G401 (cell line): ENCODE measurements at regions not wholly inside any gene's neighbourhood (a gene's known extent, or its start where the extent isn't known, plus 50 kb on each side); places are given as distances from the start of the nearest gene placed in this dataset.
"Not testable (repeated sequence)": the region's sequence is repeated elsewhere in the genome, so short reads cannot be mapped to it uniquely, and the experiment has no call there.

ENCODE experiments used
- DNase-seq: peaks from one replicate; pipeline ENCODE4 v3.0.0-alpha.2; 2015; ENCODE audit warnings: low spot score
- in situ Hi-C: cut with HindIII; loops from 2 replicates; pipeline ENCODE4 v1.10.0; 2016; ENCODE audit warnings: low sequenced_read_pairs, mixed read lengths

DNA sequence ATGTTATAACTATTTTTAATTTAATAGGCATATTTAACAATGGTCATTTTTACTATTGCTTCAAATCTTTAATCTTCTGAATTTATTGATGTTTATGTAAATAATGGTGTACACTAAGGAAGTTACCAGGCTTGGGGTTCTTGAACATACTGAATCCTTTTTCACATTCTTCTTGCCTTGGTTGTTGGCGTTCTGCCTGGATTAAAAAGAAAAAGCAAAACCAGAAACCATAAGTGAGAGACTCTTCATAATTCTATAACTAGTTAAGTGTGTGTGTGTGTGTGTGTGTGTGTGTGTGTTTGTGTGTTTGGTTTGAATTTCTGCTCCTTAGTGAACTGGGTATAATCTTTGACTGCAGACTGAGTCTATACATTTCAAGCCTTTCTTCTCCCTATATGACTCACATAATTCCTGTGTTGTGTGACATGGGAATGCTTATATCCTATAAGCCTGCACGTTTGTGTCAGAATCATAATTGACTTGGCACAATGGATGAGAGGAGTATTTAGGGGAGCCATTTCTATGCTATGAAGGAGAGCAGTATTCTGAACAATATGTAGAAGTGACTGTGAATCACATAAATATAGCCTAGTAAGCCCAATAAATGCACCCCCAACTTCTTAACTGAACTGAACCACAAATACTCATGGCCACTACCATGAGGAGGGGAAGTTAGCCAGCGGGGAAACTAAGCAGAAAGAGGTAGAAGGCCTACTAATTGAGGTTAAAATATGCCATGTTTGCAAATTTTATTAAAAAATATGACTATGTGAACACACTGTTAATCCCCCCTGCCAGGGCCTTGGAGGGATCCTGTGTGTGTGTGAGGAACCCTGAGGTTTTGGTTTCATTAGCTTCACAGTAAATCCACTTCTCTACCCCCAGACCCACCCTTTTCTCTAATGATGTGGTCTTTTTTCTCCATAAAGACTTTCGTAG, 425.5 kb downstream of the BCKDHB start:
- in situ Hi-C loops, result no loop called here
- DNase-seq, result no peak

DNA sequence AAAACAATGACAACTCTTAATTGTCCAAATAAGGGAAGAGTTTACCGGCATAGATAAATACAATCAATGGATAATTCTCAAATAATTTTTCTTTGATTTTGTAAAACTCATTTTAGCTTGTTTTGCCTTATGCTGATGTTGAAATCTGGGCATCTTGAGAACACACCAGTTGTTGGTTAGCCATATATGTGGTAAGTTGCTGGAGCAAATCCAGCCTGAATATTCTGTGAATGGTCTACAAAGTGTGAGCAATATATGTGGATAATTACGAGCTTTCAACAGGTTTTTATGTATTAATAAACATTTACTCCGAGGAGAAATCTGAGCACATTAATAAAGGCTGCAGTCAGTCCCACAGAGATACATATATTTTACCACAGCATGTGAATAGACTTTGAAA, 423.6 kb downstream of the BCKDHB start:
- in situ Hi-C loops, result no loop called here
- no peak for DNase-seq

DNA sequence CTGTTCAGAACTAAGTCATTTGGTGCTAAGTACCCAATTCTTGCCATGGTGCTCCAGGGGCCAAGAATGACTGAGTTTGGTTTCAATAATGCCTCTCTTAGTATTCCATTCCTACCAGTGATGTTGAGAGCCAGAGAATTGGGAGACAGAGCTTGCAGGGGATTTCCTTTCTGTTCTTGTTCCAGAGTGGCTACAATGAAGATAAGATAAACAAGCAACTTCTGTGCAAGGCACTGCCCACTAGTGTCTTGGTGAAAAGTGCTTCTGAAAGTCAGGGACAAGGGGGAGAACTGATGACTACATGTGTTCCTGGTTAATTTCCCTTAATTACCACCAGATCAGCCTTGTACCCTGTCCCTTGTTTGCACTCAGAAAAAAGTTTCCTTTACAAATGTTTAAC, 421.6 kb downstream of the BCKDHB start:
- in situ Hi-C loops, result no loop called here

DNA sequence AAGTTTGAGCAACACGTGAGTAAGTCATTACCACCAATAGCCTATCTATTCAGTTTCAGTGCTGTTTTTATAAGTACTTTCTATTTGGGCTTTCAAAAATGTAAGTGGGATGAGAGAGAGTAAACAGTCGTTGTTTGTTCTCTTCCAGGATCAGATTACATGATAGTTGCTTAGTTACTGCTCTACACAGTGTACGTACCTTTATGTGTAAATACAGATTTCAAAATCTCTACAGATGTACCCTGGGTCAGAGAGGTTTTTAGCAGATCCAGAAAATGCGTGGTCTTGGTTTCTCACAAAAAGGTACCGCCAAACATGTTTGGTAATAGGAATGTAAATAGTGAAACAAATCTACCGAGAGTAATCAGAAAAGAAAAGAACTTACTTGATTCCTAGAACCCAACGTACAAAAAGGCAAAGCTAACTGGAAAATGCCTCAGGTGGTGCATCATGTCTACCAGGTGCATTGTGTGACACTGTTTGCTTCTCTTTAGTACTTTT, 421.1 kb downstream of the BCKDHB start:
- in situ Hi-C loops, result no loop called here
- DNase-seq, result no peak

More for the DNA sequence above, 421.6 kb downstream of the BCKDHB start:
- DNase-seq, result no peak

- DNase-seq, result no peak
- in situ Hi-C loops, result no loop called here
These were observed 417.1 kb downstream of the BCKDHB start for GRCh38 chr6:80523531-80523997.

- DNase-seq, result no peak
- in situ Hi-C loops, result no loop called here
These were observed 416.5 kb downstream of the BCKDHB start for GRCh38 chr6:80523010-80523409.

DNA sequence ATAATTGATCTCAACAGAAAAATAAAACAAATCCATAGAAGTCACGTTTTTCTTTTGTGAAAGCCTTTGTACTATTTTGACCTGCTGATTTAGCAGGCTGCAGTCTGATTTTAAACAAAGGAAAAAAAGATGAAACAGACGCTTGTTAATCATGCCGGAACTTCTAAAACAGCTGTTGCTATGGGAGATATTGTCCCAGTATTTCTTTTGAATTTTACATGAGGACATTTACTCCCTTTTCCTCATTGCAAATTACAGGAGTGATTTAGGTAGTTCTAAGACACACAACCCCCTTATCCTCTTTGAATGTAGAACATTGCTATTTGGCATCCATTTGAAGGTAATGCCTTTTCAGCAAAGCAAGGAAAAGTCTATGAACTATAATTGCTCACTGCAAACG, 416.1 kb downstream of the BCKDHB start:
- in situ Hi-C loops, result no loop called here
- DNase-seq, result no peak

DNA sequence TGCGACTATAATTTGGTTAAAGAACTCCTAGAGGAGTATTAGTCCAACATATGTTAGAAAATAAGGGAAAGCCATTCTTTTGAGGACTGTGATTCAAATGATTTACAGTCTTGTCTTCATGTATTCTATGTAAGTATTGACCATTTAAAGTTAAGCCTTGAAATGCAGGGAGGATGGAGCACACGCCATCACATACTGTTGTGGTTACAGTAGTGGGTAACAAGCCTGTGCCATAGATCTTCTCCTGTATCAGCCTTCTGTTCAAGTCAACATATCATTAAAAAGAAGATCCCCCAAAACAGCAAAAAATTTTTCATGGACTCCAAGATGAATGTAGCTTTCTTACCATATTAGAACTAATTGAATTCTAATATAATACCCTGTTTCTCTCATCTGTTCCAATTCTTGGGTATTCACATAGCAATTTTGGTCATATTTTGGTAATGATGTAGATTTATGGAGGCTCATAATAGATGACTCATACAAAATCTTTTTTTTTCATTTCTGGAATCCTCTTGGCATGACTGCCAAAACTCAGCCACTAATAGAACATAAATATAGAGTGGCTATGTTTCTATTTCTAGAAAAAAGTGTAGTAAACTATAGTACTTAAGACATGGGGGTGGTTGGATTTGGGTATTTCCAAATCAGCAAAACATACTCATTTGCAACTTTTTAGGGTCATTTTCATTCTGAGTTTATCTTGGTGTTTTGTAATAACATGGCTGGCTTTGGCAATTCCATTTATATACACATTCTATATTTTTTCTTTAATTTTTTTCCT, 413.5 kb downstream of the BCKDHB start:
- DNase-seq, result no peak

GRCh38 chr6:80517525-80517924, 411.1 kb downstream of the BCKDHB start:
- in situ Hi-C loops, result no loop called here
- no peak for DNase-seq

More for the DNA sequence above, 413.5 kb downstream of the BCKDHB start:
- in situ Hi-C loops, result no loop called here

DNA sequence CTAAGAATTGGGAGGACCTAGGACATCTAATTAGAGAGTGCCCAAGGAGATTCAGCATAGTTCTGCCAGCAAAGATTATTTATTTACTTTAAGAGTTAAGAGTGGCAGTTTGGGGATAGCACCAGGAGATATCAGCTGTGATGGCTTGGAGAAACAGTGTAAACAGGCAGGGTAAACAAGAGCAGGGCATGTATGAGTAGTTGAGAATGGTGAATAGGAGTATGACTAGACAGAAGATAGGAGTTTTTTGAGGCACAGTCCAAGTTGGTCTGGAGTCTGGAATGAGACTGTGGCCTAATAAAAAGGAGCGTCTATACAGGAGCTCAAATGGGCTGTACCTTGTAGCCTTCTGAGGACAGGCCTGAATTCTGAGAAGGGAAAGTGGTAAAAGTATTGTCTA, 404.1 kb downstream of the BCKDHB start:
- in situ Hi-C loops, result not testable (repeated sequence)

DNA sequence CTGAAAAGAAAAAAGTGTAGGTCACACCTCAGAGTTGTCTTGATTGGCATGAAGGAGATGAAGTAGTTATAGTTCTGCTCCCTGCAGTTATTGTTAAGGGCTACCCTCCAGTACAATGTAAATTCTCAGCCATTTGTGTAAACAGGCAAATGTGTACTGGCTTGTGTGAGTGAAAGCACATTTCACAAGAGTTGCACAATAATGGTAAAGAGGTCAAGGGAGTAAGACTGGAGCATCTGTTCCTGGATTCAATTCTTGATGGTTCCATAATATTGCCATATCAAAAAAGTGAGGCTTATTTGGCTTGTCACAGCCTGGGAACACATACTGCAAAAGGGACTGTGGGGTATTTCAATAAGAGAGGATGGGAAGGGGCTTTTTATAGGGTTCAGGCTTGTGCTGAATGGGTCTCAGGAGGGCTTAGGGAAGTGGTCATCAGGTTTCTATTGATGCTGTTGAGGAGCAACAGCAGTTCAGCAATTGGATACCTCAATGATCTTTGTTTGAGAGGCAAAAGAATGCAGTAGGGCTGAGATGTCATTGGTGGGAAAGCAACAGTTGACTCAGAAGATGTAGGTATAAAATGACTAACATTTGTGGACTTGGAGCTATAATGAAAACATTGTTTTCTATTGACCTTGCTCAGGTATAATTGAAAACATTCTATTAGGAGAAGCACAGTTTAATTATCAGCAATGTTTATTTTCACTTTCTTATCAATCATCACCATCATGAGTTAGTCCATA, 402.6 kb downstream of the BCKDHB start:
- in situ Hi-C loops, result no loop called here
- DNase-seq, result no peak

More for the DNA sequence above, 404.1 kb downstream of the BCKDHB start:
- not testable (repeated sequence) for DNase-seq

- in situ Hi-C loops, result no loop called here
- no peak for DNase-seq
These were observed 398.4 kb downstream of the BCKDHB start for GRCh38 chr6:80504882-80505281.

GRCh38 chr6:80503660-80504059, 397.2 kb downstream of the BCKDHB start:
- in situ Hi-C loops, result no loop called here

DNA sequence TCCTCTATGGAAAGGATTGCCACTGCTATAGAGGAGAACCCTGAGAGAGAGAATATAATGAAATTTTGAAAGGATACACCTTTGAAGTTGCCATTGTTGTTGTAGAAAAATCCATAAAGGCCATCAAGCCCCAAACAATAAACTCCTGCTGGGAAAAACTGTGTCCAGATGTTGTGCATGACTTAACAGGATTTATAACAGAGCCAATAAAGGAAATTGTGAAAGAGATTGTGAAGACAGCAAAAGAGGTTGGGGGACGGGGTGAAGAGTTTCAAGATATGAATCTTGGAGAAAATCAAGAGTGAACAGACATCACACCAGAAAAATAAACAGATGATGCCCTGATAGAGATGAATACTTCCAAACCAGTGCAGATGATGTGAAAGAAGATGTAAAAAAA, 396.4 kb downstream of the BCKDHB start:
- DNase-seq, result no peak

More at GRCh38 chr6:80503660-80504059, 397.2 kb downstream of the BCKDHB start:
- no peak for DNase-seq

DNA sequence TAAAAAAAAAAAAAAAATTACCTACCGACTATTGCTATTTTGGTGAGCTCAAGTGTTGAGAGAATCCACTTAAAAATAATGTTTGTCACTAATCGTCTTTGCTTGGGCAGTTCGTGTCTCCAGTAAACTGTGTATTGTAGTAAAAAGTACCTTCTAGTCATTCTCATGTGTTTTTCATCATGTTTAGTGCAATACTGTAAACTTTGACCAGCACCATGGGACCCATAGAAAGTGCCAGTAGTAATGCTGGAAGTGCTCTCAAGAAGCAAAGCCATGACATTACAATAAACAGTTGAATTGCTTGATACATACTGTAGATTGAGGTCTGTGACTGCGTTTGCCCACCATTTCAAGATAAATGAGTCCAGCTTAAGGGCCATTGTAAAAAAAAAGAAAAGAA, 395.2 kb downstream of the BCKDHB start:
- in situ Hi-C loops, result no loop called here
- no peak for DNase-seq

More for the DNA sequence above, 396.4 kb downstream of the BCKDHB start:
- in situ Hi-C loops, result no loop called here

GRCh38 chr6:80497696-80498486, 391.4 kb downstream of the BCKDHB start:
- DNase-seq, in situ Hi-C loops: not testable (repeated sequence)

DNA sequence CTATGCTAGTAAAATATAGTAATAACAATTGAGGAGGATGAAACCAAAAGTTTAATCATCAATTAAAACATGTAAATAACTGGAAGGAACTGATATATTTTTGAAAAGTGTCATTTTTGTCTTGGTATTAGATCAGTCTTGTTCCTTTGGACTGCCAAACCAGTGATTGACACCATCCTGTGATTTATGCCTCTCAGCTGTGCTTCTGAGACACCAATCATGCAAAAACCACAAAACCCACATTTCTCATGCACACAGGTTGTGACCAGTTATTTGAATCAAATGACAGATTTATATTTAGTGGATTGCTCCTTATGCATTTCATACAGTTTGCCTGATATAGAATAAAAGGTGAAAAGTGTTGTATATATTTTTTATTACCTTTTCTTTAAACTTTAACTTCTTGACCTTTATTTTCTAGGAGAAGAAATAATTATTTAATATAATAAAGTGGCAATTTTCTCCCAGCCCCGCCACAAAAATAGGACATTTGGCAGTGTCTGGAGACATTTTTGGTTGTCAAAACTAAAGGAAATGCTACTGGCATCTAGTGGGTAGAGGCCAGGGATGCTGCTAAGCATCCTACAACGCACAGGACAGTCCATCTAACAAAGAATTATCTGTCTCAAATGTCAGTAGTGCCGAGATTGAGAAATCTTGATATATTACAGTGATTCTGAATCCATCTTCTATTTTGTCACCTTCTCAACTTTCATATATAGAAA, 383.6 kb downstream of the BCKDHB start:
- no peak for DNase-seq
- in situ Hi-C loops, result no loop called here

DNA sequence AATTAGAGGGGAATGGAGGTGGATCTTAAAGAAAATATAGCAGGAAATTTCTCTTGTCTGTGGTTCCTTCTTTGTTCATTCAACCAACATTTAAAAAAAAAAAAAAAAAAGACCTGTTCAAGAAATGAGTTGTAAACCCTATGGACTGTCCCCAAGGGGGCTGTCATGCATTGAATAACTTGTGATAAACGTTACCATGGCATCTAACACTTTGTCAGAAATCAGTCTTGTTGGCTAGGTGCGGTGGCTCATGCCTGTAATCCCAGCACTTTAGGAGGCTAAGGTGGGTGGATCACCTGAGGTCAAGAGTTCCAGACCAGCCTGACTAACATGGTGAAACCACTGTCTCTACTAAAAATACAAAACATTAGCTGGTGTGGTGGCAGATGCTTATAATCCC, 381.7 kb downstream of the BCKDHB start:
- no peak for DNase-seq
- in situ Hi-C loops, result no loop called here
